Activated naive CD4-positive, alpha-beta T cell treated with anti-CD3 and anti-CD28 coated beads for 36 hours (primary cell): ENCODE measurements at regions not wholly inside any gene's neighbourhood (a gene's known extent, or its start where the extent isn't known, plus 50 kb on each side); places are given as distances from the start of the nearest gene placed in this dataset.

Experiments used
- CTCF ChIA-PET: fragments of 350-600 bp; sonication (Branson Sonifier 250); formaldehyde crosslinking; loops from one replicate; lab custom pipeline; 2021; ENCODE audit warnings: antibody characterized with exemption; lab: Charles Lee
- DNase-seq: peaks from one replicate; pipeline ENCODE4 v3.0.0-alpha.2; 2020
- H3K27ac Mint-ChIP-seq: one replicate; pipeline ENCODE4 v1.8.0; 2021; ENCODE audit warnings: mild to moderate bottlenecking, mixed read lengths
- H3K27me3 Mint-ChIP-seq: one replicate; pipeline ENCODE4 v1.8.0; 2021; ENCODE audit warnings: low read depth, mixed read lengths
- H3K36me3 Mint-ChIP-seq: one replicate; pipeline ENCODE4 v1.8.0; 2021; ENCODE audit warnings: low read depth, mixed read lengths
- H3K4me1 Mint-ChIP-seq: one replicate; pipeline ENCODE4 v1.8.0; 2021; ENCODE audit warnings: low read depth, mixed read lengths
- H3K4me3 Mint-ChIP-seq: one replicate; pipeline ENCODE4 v1.8.0; 2021; ENCODE audit warnings: mild to moderate bottlenecking, moderate library complexity, mixed read lengths
- H3K9me3 Mint-ChIP-seq: one replicate; pipeline ENCODE4 v1.8.0; 2021; ENCODE audit warnings: mixed read lengths
- intact Hi-C: fragments of 100-400 bp; cut with micrococcal nuclease; formaldehyde crosslinking; loops from one replicate; pipeline ENCODE4 v1.15.1; 2023

DNA sequence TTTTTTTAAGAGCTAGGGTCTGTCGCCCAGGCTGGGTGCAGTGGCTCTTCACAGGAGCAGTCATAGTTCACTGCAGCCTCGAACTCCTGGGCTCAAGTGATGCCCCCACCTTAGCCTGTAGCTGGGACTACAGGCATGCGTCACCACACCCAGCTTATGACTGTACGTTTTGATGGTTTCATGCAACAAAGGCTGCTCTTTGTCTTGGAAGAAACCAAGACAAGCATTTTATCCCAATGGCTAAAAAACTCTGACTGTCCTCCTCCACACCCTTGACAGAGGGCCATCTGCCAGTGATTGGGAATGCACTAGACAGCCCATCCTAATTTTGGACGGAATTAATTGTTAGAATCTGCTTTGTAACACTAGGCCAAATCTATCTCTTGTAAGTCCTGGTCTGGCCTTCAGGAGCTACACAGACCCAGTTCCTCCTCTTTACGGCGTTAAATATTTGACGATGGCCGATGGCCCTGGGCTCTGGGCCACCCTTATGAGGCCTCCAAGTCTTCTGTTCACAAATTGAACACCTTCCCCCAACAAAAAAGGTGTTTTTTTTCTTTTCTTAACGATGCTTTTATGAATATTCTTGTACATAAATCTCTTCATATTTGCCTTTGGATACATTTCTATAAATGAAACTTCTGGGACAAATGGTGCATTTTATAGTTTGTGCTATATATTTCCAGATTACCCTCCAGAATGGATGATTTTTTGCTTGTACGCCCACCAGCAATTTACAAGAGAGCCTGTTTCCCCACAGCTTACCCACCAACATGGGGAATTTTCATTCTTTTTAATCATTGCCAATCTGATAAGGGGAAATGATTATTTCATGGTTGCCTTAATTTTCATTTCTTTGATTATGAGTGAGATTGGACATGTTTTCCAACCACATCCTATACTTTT is 104.8 kb upstream of the SLC25A33 start:
- Mint-ChIP-seq H3K9me3 (no peaks in the 10 kb centered on the region), H3K27ac (no peak overlapping the region), H3K27me3 (no peaks in the 10 kb centered on the region), H3K36me3 (no peaks in the 10 kb centered on the region), H3K4me1 (peaks cover 9% of the 10 kb centered on the region), H3K4me3 (no peak overlapping the region)
- CTCF ChIA-PET = interaction anchor here (0.6 to 2.4 kb wide), 3 partner anchors 19 to 56 kb away, joined by 3 to 5 read pairs (median 3); no protein-coding TSS in a partner anchor
- intact Hi-C loops = no loop called here
- DNase-seq = no peak

DNA sequence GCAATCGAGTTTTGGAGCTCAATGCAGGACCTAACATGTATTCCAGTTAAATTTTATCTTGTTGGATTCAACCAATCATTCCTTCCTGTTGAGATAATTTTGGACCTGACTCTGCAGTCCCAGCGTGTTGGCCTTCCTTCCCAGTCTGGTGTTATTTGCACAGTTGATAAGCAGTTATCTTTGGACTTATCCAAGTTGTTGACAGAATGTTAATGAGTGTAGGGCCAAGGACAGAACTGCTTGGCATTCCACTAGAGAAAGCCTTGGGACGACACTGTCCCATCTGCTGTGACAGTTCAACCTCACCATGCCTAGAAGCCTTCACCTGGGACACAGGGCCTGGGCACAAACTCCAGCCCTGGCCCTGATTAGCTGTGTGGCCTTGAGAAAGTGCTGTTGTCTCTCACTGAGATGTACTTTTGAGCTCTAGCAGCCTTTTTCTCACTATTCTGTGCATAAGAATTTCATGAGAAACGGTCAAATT is 104.1 kb upstream of the SLC25A33 start:
- DNase-seq = no peak
- CTCF ChIA-PET = interaction anchor here (2.4 kb wide), 1 partner anchor 55 kb away, joined by 5 read pairs; no protein-coding TSS in a partner anchor
- H3K36me3 Mint-ChIP-seq = no peaks in the 10 kb centered on the region
- H3K4me3 Mint-ChIP-seq = no peak overlapping the region
- peaks cover 2% of the 10 kb centered on the region for H3K4me1 Mint-ChIP-seq
- H3K9me3 Mint-ChIP-seq = no peaks in the 10 kb centered on the region
- H3K27me3 Mint-ChIP-seq = no peaks in the 10 kb centered on the region
- intact Hi-C loops = no loop called here
- H3K27ac Mint-ChIP-seq = no peak overlapping the region

DNA sequence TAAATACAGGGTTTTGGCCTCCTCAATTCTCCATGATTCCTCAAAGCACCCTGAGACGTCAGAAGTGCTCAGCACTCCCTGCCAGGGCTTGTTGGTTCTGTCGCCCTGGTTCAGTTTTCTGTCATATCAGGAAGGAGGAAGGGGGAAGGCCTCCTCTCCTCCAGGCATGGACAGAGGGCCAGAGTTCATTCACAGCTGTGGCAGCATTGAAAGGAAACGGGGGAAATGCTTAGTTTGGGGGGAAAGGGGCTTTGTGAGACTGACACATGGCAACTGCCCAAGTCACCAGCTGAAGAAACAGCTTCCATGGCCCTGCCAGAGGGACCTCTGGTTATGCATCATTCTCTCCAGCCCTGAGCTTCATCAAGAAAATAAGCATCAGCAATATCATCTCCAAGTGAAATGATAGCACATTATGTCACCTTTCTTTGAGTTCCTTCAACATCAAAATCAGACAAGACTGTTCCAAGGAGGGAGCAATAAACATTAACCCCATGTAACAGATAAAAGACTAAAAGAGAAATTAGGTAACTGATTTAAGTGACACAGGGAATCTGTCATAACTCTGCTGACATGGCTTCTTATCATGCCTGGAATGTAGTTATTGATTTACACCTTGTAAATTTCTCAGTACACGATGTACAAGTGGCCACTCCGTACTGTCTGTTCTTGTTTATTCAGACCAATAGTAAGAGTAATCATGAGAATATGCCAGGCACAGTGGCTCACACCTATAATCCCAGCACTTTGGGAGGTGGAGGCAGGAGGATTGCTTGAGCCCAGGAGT is 103.2 kb upstream of the SLC25A33 start:
- H3K9me3 Mint-ChIP-seq = no peaks in the 10 kb centered on the region
- no peak overlapping the region for H3K4me3 Mint-ChIP-seq
- no peaks in the 10 kb centered on the region for H3K4me1 Mint-ChIP-seq
- no peak for DNase-seq
- intact Hi-C loops = no loop called here
- H3K27me3 Mint-ChIP-seq = no peaks in the 10 kb centered on the region
- H3K27ac Mint-ChIP-seq = no peak overlapping the region
- H3K36me3 Mint-ChIP-seq = no peaks in the 10 kb centered on the region
- CTCF ChIA-PET = no interaction called here

DNA sequence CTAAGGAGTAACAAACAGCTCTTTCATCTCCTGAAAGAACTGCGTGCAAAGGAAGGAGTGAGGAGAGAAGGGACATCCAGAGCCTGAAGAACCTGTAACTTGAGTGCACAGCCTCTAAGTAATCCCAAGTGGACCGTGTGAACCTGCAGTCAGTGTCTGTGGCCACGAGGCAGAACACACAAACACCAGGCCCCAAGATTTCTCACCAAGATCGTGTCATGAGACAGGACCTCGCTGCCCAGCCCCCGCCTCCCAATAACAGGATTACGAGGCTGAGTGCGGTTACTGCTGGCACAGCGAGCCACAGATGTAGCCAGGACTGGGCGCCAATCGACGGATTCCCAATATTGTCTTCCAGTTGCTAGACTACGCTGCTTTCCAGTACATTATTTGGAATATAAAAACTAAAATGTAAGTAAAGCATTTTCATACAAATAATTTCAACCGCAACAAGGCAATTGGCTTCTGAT is 101.3 kb upstream of the SLC25A33 start:
- no peaks in the 10 kb centered on the region for H3K4me1 Mint-ChIP-seq
- H3K9me3 Mint-ChIP-seq = no peaks in the 10 kb centered on the region
- DNase-seq = no peak
- intact Hi-C loops = no loop called here
- no peaks in the 10 kb centered on the region for H3K36me3 Mint-ChIP-seq
- no peak overlapping the region for H3K27ac Mint-ChIP-seq
- H3K27me3 Mint-ChIP-seq = no peaks in the 10 kb centered on the region
- no peak overlapping the region for H3K4me3 Mint-ChIP-seq
- CTCF ChIA-PET = no interaction called here

DNA sequence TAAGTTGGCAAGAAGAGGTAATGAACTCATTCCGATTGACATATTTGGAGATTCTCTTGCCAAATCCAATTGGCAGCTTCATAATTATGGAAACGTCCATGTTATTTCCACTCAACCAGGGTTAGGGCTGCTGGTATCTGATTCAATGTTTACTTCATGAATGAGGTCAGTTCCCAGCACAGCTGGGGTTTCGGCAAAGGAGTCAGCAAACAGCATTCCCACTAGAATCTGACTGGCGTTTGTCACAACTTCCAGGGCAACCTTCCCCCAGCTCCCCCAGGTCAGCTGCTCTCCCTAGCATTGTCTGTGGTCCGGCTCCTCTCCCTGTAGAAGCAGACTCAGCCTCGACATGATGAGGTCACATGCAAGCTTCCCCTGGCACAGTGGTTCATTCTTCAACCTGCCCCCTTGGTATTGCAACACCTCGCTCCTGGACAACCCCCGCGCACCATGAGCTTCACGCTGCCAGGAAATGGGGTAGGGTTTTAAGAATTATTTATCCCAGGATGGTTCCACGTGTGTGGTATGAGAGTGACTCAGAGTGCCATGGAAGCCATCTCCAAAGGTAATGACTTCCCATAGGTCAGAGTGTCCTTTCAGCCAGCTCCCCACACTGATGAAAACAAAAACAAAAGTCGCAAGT is 100.7 kb upstream of the SLC25A33 start:
- intact Hi-C loops = no loop called here
- CTCF ChIA-PET = interaction anchor here (1.4 kb wide), 1 partner anchor 149 kb away, joined by 5 read pairs; no protein-coding TSS in a partner anchor
- no peak overlapping the region for H3K4me3 Mint-ChIP-seq
- no peaks in the 10 kb centered on the region for H3K4me1 Mint-ChIP-seq
- no peak for DNase-seq
- no peaks in the 10 kb centered on the region for H3K27me3 Mint-ChIP-seq
- H3K9me3 Mint-ChIP-seq = no peaks in the 10 kb centered on the region
- no peak overlapping the region for H3K27ac Mint-ChIP-seq
- no peaks in the 10 kb centered on the region for H3K36me3 Mint-ChIP-seq

GRCh38 chr1:9439074-9439761 is 100.0 kb upstream of the SLC25A33 start:
- H3K36me3 Mint-ChIP-seq = no peaks in the 10 kb centered on the region
- H3K27me3 Mint-ChIP-seq = no peaks in the 10 kb centered on the region
- CTCF ChIA-PET = interaction anchor here (1.4 kb wide), 1 partner anchor 150 kb away, joined by 5 read pairs; no protein-coding TSS in a partner anchor
- no peaks in the 10 kb centered on the region for H3K4me1 Mint-ChIP-seq
- intact Hi-C loops = no loop called here
- no peak overlapping the region for H3K27ac Mint-ChIP-seq
- no peaks in the 10 kb centered on the region for H3K9me3 Mint-ChIP-seq
- H3K4me3 Mint-ChIP-seq = no peak overlapping the region
- DNase-seq = no peak

GRCh38 chr1:9440261-9440660 is 99.0 kb upstream of the SLC25A33 start:
- Mint-ChIP-seq H3K4me3 (no peak overlapping the region), H3K9me3 (no peaks in the 10 kb centered on the region), H3K27ac (no peak overlapping the region), H3K36me3 (no peaks in the 10 kb centered on the region), H3K27me3 (no peaks in the 10 kb centered on the region), H3K4me1 (no peaks in the 10 kb centered on the region)
- intact Hi-C loops = no loop called here
- CTCF ChIA-PET = interaction anchor here (0.6 kb wide), 1 partner anchor 8 kb away, joined by 4 read pairs; no protein-coding TSS in a partner anchor
- DNase-seq = no peak

GRCh38 chr1:9440763-9441194 is 98.5 kb upstream of the SLC25A33 start:
- intact Hi-C loops = no loop called here
- no peaks in the 10 kb centered on the region for H3K4me1 Mint-ChIP-seq
- no peaks in the 10 kb centered on the region for H3K36me3 Mint-ChIP-seq
- no peak overlapping the region for H3K27ac Mint-ChIP-seq
- CTCF ChIA-PET = interaction anchor here (0.6 kb wide), 1 partner anchor 9 kb away, joined by 4 read pairs; no protein-coding TSS in a partner anchor
- no peaks in the 10 kb centered on the region for H3K27me3 Mint-ChIP-seq
- no peaks in the 10 kb centered on the region for H3K9me3 Mint-ChIP-seq
- no peak overlapping the region for H3K4me3 Mint-ChIP-seq
- no peak for DNase-seq

- no peak overlapping the region for H3K27ac Mint-ChIP-seq
- H3K4me3 Mint-ChIP-seq = no peak overlapping the region
- no peak for DNase-seq
- intact Hi-C loops = no loop called here
- no peaks in the 10 kb centered on the region for H3K27me3 Mint-ChIP-seq
- H3K9me3 Mint-ChIP-seq = no peaks in the 10 kb centered on the region
- H3K36me3 Mint-ChIP-seq = no peaks in the 10 kb centered on the region
- no peaks in the 10 kb centered on the region for H3K4me1 Mint-ChIP-seq
- CTCF ChIA-PET = interaction anchor here (0.7 to 1.0 kb wide), 2 partner anchors 45 to 208 kb away, joined by 3 to 4 read pairs; no protein-coding TSS in a partner anchor
Measured at GRCh38 chr1:9441451-9442133, 97.7 kb upstream of the SLC25A33 start.

DNA sequence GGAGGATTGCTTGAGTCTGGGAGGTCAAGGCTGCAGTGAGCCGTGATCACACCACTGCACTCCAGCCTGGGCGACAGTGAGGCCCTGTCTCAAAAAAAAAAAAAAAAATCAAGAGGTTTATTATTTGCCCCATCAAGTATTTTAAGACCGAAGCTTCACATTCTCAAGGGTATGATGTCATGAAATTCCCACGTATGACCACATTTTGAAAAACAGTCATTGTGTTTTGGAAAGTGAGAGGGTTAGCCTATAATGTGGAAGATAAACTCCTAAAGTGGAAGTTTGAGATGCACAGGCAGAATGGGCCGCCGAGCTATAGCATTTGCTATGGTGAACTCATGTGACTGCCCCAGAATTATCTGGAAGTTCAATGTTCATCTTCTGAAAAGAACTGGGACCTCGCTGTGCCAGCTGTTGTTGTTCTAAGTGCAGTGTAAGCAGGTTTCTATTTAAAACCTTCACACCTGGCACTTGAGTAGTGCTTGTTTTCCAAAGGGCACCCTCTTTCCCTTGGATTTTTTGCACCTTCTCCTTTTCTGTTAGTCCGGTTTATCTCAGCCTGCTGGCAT is 96.9 kb upstream of the SLC25A33 start:
- H3K9me3 Mint-ChIP-seq = no peaks in the 10 kb centered on the region
- DNase-seq = no peak
- H3K36me3 Mint-ChIP-seq = no peaks in the 10 kb centered on the region
- H3K4me1 Mint-ChIP-seq = no peaks in the 10 kb centered on the region
- intact Hi-C loops = no loop called here
- H3K4me3 Mint-ChIP-seq = no peak overlapping the region
- no peak overlapping the region for H3K27ac Mint-ChIP-seq
- no peaks in the 10 kb centered on the region for H3K27me3 Mint-ChIP-seq
- CTCF ChIA-PET = interaction anchor here (0.7 to 1.0 kb wide), 2 partner anchors 46 to 209 kb away, joined by 3 to 4 read pairs; no protein-coding TSS in a partner anchor

DNA sequence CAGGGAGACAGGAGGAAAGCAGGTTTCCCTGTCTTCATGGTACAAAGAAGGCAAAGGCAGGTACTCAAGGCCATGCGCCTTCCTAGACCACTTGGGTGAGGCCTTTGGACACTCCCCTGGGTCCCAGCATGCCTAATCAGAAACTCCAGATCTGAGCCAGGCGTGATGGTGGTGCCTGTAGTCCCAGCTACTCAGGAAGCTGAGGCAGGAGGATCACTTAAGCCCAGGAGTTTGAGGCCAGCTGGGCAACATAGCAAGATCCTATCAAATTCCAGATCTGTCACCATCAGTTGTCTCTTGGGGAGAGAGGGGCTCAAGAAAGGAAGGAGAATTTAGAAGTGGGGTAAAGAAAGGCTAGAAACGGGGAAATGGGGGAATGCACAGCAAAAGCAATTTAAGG is 96.3 kb upstream of the SLC25A33 start:
- Mint-ChIP-seq H3K36me3 (no peaks in the 10 kb centered on the region), H3K9me3 (no peaks in the 10 kb centered on the region), H3K4me3 (no peak overlapping the region), H3K4me1 (no peaks in the 10 kb centered on the region), H3K27me3 (no peaks in the 10 kb centered on the region), H3K27ac (no peak overlapping the region)
- no peak for DNase-seq
- CTCF ChIA-PET = no interaction called here
- intact Hi-C loops = no loop called here
